ENCODE measurements at regions not wholly inside any gene's neighbourhood (a gene's known extent, or its start where the extent isn't known, plus 50 kb on each side); places are given as distances from the start of the nearest gene placed in this dataset.

GRCh38 chr3:99542767-99543518 is 95.5 kb upstream of the COL8A1 start:
- DNase-seq (ENCODE audit: low read depth): no peak

- DNase-seq (ENCODE audit: low read depth): no peak
Measured at GRCh38 chr3:99541181-99541580, 97.2 kb upstream of the COL8A1 start.

GRCh38 chr3:99537416-99537815 is 101.0 kb upstream of the COL8A1 start:
- no peak for DNase-seq (ENCODE audit: low read depth)

- DNase-seq (ENCODE audit: low read depth): no peak
Measured at GRCh38 chr3:99536555-99537314, 101.7 kb upstream of the COL8A1 start.

- DNase-seq (ENCODE audit: low read depth): peak; percentile 87
Measured at GRCh38 chr3:99534951-99535704, 103.3 kb upstream of the COL8A1 start.

GRCh38 chr3:99532246-99532645 is 106.1 kb upstream of the COL8A1 start:
- DNase-seq (ENCODE audit: low read depth): peak; percentile 94

GRCh38 chr3:99529265-99529664 is 109.1 kb upstream of the COL8A1 start:
- DNase-seq (ENCODE audit: low read depth): no peak

GRCh38 chr3:99526921-99527320 is 111.5 kb upstream of the COL8A1 start:
- DNase-seq (ENCODE audit: low read depth): peak; percentile 88

- DNase-seq (ENCODE audit: low read depth): no peak
Measured at GRCh38 chr3:99524559-99524958, 113.8 kb upstream of the COL8A1 start.

GRCh38 chr3:99523431-99524127 is 114.8 kb upstream of the COL8A1 start:
- no peak for DNase-seq (ENCODE audit: low read depth)

- no peak for DNase-seq (ENCODE audit: low read depth)
Measured at GRCh38 chr3:99522147-99522546, 116.2 kb upstream of the COL8A1 start.

GRCh38 chr3:99521551-99521950 is 116.8 kb upstream of the COL8A1 start:
- no peak for DNase-seq (ENCODE audit: low read depth)

- no peak for DNase-seq (ENCODE audit: low read depth)
Measured at GRCh38 chr3:99520513-99520912, 117.9 kb upstream of the COL8A1 start.

GRCh38 chr3:99516936-99517335 is 121.5 kb upstream of the COL8A1 start:
- no peak for DNase-seq (ENCODE audit: low read depth)

- DNase-seq (ENCODE audit: low read depth): no peak
Measured at GRCh38 chr3:99515891-99516290, 122.5 kb upstream of the COL8A1 start.

- peak; percentile 96 for DNase-seq (ENCODE audit: low read depth)
Measured at GRCh38 chr3:99509224-99509623, 129.2 kb upstream of the COL8A1 start.

GRCh38 chr3:99508191-99508590 is 130.2 kb upstream of the COL8A1 start:
- DNase-seq (ENCODE audit: low read depth): no peak

- peak; percentile 81 for DNase-seq (ENCODE audit: low read depth)
Measured at GRCh38 chr3:99505646-99506269, 132.6 kb upstream of the COL8A1 start.

GRCh38 chr3:99505200-99505599 is 133.2 kb upstream of the COL8A1 start:
- DNase-seq (ENCODE audit: low read depth): no peak

- no peak for DNase-seq (ENCODE audit: low read depth)
Measured at GRCh38 chr3:99504258-99504657, 134.1 kb upstream of the COL8A1 start.

- DNase-seq (ENCODE audit: low read depth): no peak
Measured at GRCh38 chr3:99503350-99503749, 135.0 kb upstream of the COL8A1 start.

- DNase-seq (ENCODE audit: low read depth): no peak
Measured at GRCh38 chr3:99502871-99503270, 135.5 kb upstream of the COL8A1 start.
